Midbrain (tissue), 1 donor: ENCODE measurements at regions not wholly inside any gene's neighbourhood (a gene's known extent, or its start where the extent isn't known, plus 50 kb on each side); places are given as distances from the start of the nearest gene placed in this dataset.

Experiments
- DNase-seq: peaks from one replicate; lab custom pipeline; 2025; lab: John Stamatoyannopoulos, UW

DNA sequence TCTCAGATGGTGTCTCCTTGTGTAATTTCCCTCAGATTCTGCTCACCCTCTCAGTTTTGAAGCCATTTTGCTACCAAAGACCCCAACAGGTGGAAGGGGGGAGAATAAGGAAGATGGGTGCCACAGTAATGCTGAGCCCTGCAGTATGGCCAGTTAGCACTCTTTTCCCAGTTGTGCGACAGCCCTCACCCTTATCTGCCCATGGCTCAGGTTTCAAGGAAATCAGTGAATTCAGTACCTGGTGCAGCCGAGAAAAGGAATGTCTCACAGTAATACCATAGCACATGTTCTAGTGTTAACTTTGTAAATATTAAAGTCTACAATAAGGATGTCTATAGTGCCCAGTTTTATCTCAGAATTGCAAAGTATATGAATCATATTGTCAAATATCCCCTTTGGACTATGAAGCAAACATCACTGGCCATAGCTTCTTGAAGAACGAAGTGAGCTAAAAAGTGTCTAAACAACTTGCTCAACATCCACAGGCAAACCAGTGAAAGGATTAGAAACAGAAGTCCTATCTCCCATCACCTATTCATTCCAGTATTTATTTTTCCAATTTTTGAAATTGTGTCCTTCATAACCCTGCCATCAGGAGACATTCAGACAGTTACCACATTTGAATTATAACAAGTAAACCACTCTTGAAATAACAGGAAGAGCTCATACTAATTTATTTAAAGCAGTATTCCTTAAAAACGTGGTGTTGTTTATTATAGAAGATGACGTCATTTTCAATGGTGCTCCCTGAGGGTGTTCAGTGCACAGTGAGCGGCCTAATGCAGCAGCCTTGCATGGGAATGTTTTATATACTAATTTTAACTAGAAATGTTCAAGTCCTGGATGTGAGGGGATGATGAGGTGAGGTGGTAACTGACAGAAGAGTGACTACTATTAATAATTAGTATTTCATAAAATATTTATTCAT is 366.2 kb downstream of the TFAP2A start:
- DNase-seq, result no peak

DNA sequence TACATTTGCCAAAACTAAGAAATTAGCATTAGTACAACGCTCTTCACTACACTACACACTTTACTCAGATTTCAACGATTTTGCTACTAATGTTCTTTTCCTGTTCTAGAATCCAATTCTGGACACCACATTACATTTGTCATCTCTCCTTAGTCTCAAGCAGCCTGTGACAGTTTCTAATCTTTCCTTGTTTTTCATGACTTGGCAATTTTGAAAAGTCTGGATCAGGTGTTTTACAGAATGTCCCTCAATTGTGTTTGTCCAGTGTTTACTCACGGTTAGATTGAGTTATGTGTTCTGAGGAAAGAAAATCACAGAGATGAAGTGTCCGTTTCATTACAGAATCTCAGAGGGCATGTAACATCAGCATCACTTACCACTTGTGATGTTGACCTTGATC is 372.6 kb downstream of the TFAP2A start:
- DNase-seq, result no peak

DNA sequence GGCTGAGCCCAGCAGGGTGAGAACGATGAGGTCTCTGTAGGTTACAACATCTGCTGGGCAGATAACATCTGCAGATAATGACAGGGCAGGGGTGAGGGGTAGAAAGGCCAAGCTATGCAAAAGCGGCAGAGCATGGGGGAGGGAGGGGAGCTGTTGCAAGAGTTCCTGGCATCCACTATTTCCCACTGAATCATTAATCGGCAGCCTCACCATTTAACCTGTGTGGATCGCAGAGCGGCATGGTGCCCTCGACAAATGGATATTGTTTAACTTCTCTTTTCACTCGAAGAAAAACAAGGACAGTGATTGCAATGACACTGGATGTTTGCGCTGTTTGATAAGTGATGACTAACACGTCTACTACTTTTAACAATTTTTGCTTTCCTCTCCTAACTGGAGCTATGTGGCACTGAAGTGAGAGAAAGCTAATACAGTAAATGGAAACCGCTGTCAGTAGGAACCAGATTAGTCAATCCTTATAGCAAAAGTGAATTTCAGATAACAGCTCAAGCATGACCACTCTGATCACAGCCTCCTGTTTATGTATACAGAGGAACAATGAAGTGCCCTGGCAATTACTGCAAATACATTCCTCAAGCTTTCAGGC is 381.5 kb downstream of the TFAP2A start:
- DNase-seq, result no peak

- no peak for DNase-seq
Observed at GRCh38 chr6:10031617-10032016, 383.3 kb downstream of the TFAP2A start.

GRCh38 chr6:10030942-10031537 is 383.8 kb downstream of the TFAP2A start:
- peak; percentile 13 for DNase-seq

DNA sequence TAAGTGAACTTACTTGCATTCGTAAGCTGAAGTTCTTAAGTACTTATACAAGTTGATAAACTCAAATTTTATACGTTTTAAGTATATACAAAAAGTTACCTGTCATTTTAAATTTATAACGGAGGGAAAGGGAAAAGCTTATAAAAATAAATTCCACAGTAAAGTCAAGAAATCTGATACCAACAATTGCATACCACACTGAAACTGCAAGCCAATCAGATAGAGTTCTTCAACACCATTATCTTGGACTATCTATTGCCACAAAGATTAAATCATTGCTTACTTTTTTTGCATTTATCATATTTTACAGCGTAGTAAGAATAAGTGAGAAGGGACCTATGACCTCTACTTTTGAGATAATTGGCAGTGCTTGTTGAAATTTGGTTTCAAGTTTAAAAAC is 386.7 kb downstream of the TFAP2A start:
- no peak for DNase-seq

- no peak for DNase-seq
Observed at GRCh38 chr6:10019851-10020250, 395.0 kb downstream of the TFAP2A start.

DNA sequence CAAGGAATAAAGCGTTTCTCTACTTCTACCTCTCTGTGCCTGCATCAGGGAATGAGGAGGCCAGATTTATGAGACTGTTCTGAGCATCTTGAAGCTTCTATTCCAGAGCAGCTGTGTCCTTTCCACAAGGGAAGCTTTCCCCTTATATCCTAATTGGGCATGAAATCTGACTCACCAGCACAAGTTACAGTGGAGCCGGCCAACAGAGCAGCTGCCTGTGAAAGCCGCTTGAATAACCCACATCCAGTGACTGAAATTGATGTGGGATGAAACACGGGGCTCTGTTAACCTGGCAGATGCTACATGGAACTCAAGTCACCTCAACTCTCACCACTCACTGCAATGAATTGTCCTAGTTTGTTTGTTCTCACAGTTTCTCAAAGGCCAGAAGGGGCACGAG is 400.3 kb downstream of the TFAP2A start:
- DNase-seq, result no peak

DNA sequence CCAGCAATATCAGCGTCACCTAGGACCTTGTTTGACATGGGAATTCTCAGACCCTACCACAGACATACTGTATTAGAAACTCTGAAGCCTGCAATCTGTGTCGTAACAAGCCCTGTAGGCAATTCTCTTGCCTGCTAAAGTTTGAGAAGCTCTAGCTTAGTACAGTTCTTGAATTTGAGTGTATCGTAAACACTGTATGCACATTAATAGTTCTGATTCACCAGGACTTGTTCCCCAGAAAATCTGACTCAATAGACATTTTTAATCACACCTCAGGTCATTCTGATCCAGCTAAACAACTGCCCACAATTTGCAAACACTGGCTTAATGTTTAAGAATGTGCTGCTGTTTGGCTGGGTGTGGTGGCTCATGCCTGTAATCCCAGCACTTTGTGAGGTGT is 414.3 kb downstream of the TFAP2A start:
- no peak for DNase-seq

GRCh38 chr6:9999796-10000195 is 415.1 kb downstream of the TFAP2A start:
- no peak for DNase-seq

GRCh38 chr6:9986273-9986672 is 428.6 kb downstream of the TFAP2A start:
- no peak for DNase-seq

DNA sequence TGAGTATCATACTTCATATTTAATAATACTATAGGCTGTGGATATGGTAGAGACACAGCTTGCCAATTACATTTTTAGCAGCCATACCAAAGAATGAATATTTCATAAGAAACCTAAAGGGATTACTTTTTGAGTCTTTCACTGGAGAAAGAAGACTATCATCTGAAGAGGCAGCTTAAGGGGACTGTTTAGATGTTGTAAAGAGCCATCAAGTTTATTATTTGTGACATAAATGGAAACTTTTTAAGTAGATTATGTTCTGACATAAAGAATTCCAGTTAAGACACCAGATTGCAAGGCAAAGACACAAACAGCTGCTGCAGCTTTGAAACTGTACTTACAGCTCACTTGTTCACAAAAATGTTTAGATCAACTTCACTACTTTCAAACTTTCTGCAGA is 429.4 kb downstream of the TFAP2A start:
- DNase-seq, result no peak

DNA sequence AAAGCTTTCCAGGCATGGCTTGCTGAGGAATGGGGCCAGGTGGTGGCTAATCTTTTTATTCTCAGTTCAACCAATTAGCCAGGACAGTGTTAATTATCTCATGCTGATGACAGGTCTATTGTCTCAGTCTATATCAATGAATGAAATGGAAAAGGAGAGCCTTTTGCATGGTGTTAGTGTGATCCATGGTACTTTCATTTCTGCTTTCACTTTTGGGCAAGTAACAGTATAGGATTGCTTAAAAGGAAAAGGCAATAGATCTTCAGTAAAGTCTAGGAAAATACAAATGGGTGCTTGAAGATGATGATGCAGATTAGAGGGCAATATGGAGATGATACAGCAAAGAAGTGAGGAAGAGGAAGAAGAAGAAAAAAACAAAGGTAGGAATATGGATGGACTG is 430.3 kb downstream of the TFAP2A start:
- no peak for DNase-seq

DNA sequence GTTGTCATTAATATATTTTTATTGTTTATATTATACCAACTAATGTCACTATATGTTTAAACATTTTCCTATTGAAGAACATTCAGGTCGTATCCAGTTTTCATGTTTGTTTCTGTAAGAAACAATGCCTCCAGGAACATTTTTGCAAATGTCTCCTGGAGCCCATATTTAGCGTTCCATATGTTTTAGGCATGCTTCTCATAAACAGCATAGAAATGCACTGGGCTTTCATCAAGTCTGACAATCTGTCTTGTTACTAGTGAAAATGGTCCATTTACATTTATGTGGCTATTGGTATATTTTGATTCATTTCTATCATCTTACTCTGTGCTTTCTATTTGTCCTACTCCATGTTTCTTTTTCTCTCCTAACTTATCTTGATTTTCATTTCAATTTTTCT is 431.7 kb downstream of the TFAP2A start:
- no peak for DNase-seq

GRCh38 chr6:9982215-9982614 is 432.7 kb downstream of the TFAP2A start:
- no peak for DNase-seq

DNA sequence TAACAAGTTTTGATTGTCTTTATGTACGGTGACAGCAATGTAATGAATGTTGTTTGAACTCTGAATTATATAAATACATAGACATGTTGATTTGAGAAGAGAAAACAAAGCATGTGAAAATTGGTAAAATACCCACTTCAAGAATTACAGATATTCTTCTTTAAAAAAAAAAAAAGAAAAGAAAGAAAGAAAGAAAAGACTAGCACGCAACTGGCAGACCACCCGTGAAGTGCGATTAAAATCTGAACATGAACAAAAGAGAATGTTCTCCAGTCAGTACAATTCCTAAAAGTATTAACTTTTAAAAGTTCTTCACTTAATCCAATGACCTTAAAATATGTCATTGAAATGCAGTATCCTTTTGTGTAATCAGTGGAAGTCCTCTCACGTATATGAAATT is 434.9 kb downstream of the TFAP2A start:
- no peak for DNase-seq

DNA sequence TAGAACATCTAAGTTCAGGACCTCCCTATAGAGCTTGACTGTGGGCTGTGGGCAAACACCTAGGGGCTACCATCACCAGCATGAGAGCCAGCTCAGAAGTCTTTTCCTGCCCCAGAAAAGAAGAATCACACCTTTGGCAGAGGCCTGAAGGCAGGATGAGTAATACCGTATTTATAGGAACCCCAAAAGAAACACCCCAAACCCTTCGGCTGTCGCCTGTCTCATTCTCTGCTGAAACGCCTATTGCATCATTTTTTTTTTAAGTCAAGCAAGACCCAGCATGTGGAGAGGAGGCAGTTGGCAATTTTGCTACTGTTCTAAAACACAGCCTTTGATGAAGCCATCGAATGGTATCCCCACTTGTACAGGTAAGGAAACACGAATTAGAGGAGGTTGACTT is 436.4 kb downstream of the TFAP2A start:
- no peak for DNase-seq

DNA sequence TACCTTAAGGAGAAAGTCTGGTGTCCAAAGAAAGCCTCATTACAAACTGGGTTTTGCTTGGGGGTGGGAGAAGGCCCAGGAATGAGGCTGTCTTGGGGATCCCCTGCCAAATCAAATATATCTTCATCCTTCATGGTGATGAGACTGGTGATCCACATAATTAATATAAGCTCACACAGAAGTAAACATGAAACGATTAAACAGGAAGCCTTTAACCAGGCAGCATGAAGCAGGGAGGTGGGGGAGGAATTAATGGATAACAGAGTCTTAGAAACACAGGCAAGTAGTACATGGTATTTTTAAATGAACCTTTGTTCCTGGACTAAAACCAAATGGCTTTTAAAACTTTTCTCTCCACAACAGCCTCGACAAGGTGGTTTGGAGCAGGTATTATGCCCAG is 437.5 kb downstream of the TFAP2A start:
- DNase-seq, result no peak

DNA sequence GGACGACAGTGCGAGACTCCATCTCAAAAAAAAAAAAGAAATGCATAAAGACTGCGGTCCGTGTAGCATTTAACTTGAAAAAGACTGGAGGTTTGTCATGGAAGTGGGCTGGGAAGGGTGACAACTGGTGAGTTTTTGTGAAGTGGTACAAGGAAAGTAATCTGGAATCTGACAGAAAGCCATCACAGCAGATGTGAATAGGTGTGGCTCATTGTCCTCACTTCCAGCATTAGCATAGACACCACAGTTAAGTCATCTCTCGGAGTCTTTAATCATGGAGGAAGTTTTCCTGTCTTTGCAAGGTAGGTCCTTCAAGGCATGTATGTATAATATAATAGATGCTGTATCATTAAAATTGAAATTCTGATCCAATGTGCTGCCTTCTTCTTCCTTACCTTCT is 453.2 kb downstream of the TFAP2A start:
- DNase-seq, result no peak

DNA sequence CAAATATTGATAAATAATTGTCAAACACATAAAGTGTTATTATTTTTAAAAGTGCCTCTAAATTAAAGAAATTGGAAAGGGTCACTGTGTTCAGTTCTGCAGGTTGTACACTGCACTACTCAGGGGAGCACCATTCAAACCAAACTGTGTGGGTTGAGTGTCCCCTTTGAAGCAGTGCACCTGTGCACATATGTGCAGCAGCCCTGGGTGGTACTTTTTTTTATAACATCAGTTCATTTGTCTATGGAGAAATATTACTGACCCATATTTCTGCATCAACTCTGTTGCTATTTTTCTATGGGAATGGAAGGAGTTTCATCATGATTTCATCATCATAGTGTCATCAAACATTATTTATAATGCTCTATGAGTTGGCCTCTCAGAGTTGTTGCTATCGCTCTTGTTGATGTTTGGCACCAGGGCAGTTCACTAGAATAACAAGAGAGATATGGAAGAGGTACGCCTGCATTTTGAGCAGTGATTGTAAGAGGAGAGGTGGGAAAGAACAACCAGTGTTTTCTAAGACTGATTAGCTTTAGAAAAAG is 457.6 kb downstream of the TFAP2A start:
- no peak for DNase-seq

DNA sequence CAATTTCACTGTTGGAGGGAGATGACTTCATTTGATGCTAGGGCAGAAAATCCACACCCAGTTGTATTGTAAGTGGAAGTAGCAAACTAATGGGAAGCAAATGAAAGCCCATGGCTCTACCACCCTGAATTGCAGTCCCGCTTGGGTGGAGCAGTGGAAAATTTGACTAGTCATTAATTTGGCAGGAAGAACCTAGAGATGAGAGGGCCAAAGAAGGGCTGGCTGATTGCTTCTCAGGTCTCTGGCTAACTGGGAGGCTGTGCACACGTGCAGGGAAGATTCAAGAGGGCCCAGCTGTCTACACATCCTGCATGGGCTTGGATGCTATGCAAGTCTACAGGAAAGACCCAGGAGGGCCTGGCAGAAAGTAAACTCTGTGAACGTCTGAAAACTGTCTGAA is 466.2 kb downstream of the TFAP2A start:
- no peak for DNase-seq

GRCh38 chr6:9943986-9944385 is 470.9 kb downstream of the TFAP2A start:
- no peak for DNase-seq

- DNase-seq, result no peak
Observed at GRCh38 chr6:9943026-9943425, 471.8 kb downstream of the TFAP2A start.
